NCI-H128 (cell line): ENCODE measurements at regions not wholly inside any gene's neighbourhood (a gene's known extent, or its start where the extent isn't known, plus 50 kb on each side); places are given as distances from the start of the nearest gene placed in this dataset.

Source experiments
- DNase-seq: peaks from one replicate; lab custom pipeline; 2025; ENCODE audit not compliant: unreplicated experiment; lab: John Stamatoyannopoulos, UW

- DNase-seq = no peak
Measured at GRCh38 chr5:56465769-56466135, 232.6 kb upstream of the ANKRD55 start.

DNA sequence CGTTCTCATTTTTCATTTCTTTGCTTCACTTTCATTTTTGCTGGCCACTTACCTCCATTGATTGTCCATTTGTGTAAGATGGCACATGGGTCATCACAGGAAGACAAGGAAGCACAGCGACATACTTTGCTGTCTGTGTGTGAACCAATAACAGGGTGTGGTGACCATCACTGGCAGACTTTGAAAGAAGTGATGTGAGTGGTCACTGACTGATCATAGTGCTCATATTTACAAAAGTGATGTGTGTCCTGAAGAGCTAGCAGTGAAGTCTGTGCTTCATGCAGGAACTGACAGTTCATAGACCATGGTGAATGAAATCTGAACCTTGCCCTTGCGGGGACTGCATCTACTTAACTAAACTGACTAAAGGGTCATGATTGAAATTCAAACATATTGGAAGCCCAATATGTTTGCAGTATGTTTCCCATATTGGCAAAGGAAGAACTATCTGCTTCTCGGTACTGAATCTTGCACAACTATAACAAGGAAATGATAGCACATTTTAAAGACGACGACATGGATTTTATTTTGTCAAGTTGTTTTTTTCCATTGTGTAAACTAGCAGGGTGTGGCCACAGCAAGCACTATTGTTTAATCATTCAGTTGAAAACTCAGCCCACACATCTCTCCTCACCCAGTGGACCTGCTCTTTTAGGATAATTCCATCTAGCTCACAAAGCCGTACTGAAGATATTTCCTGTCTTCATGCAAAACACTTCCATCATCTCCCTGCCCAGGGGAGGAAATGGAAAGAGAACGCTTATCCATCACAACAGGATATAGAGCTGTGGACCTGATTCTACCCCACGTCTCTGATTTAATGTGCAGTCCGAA, 232.0 kb upstream of the ANKRD55 start:
- no peak for DNase-seq

DNA sequence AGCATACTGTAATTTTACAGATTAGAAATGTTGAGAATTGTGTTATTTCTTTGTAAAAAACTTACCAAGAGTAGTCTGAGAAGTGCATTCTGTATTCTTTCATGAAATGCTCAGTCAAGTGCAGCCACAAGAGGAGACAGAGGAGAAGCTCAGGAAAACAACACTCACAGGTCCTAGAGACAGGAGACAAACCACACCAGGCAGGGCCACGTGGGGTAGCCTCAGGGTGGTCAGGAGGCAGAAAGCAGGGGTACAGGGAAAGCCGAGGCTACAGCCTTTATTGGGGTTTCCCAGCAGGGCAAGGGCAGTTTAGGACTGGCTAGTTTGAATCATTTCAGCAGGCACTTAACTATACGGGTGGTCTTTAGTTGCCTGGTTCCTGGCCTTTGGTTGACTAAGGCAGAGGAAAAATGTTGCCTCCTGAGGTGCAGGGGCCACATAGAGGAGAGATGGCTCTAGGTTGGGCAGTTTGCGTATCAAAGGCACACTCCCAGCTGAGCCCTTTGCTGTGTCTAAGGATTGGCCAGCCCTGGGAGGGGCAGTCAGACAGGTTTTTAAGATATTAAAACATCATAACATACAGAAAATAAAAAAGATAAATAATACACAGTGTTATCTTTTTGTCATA, 230.9 kb upstream of the ANKRD55 start:
- no peak for DNase-seq

GRCh38 chr5:56461584-56461983, 228.5 kb upstream of the ANKRD55 start:
- no peak for DNase-seq

GRCh38 chr5:56460681-56461191, 227.6 kb upstream of the ANKRD55 start:
- no peak for DNase-seq

GRCh38 chr5:56460195-56460546, 227.0 kb upstream of the ANKRD55 start:
- no peak for DNase-seq

DNA sequence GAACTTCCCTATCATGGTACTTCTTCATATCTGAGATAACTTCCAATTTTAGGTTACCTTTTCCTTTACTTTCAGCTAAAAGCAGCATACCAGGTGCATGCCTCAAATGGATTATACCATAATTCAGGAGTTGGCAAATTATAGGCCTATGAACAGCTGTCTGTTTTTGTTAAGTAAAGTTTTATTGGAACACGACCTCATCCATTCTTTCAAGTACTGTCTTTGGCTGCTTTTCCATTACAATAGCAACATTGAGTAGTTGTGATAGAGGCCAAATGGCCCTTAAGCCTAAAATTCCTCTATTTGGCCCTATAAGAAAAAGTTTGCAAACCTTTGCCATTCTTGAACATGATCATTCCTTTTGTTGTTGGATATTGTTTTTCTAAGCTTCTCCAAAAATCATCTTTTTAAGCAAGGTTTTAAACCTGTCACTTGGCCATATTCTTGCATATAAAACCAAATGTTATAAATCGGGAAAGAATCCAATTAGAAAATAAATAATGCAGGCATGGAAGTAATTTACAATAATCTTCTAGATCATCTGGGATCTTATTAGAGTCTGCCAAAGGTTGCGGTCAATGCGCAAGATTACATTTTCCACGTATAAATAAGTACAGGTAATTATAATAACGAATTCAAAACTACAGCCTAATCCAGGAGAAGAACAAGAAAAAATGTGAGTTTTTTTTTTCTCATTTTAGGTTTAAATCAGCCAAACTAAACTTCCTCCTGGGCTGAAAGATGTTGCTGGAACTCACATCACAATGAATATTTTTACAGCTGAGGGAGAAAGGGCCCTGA, 226.5 kb upstream of the ANKRD55 start:
- no peak for DNase-seq

- DNase-seq = no peak
Measured at GRCh38 chr5:56457887-56458812, 225.0 kb upstream of the ANKRD55 start.

DNA sequence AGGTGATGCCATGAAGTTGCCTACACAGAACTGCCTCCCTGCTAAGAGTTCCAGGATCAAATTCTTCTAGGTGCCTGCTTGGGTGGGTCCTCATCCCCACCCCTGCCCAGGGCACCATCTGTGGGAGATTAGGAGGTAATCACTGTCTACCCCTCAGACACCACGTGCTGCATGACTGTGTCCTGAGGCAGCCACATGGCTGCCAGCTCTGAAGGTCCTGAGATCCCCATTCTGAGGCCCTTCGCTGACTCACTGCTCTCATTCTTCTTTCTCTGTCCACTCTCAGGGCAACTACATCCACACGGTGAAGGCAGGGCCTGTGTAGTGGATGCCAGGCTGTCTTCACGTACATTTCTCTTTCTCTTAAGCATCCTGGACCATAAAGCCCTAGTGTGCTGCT, 222.9 kb upstream of the ANKRD55 start:
- no peak for DNase-seq

GRCh38 chr5:56455417-56455816, 222.3 kb upstream of the ANKRD55 start:
- DNase-seq = no peak

DNA sequence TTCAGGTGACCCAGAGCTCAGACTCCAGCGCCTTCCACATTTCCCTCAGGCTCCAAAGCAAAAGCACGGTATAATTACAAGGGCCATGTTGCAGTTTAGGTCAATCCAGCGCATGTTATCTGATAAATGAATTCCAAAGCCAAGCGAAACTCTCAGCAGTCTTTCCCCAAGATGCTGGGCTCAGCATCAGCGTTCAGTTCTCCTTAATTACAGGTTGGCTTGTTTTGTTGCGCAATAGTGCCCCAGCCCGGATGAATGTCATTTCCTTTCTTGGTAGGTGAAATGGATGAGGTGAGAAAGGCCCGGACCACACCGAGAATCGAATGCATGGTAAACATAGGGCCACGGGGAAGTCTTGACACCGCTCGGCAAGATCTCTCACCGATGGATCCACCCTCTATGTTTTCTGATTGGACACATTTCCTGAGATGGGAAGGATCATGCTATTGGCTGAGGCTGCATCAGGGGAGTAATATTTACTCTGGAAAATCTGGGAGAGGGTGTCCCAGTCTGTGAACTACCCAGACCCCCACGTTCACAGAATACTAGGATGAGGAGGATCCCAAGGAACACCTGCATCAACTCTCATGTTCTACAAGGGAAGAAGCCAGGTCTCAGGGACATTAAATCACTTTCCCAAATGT, 221.2 kb upstream of the ANKRD55 start:
- DNase-seq = no peak

DNA sequence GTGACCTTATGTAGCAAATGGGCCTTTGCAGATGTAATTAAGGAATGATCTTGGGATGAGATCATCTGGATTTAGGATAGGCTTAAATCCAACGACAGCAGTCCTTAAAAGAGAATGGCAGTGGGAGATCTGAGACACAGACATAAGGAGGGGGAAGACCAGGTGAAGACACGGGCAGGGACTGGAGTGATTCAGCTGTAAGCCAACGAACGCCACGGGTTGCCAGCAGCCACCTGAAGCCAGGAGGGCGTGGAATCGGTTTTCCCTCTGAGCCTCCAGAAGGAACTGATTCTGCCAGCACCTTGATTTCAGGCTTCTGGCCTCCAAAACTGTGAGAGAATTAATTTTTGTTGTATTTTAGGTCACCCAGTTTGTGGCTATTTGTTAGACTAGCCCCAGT, 218.6 kb upstream of the ANKRD55 start:
- DNase-seq = no peak

GRCh38 chr5:56450766-56451165, 217.6 kb upstream of the ANKRD55 start:
- DNase-seq = no peak

DNA sequence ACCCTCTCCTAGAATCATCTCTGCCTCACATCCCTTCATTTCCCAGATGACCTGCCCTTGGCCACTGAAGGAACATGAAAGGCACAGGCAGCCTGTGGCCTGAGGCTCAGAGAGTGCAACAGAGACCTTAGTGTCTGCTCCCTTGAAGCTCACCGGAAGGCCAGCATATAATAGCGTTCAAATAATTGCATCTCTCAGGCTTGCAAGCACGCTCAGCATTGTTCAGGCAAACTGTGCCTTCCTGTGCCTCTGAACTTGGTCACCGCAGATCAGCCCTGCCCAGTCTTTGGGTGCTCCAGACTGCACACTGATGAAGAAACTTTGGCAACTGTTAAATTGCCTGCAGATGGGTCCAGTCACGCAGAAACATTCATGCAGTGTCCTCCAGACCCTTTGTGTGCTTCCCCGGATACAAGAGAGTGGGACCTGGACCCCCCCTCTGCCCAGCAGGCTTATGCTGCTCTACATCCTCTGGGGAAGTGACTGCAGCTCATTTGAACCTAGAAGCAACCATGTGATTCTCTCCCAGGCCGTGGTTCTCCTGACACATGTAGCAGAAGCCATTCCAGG, 216.0 kb upstream of the ANKRD55 start:
- no peak for DNase-seq

- no peak for DNase-seq
Measured at GRCh38 chr5:56447656-56448055, 214.5 kb upstream of the ANKRD55 start.

GRCh38 chr5:56447232-56447631, 214.1 kb upstream of the ANKRD55 start:
- no peak for DNase-seq

DNA sequence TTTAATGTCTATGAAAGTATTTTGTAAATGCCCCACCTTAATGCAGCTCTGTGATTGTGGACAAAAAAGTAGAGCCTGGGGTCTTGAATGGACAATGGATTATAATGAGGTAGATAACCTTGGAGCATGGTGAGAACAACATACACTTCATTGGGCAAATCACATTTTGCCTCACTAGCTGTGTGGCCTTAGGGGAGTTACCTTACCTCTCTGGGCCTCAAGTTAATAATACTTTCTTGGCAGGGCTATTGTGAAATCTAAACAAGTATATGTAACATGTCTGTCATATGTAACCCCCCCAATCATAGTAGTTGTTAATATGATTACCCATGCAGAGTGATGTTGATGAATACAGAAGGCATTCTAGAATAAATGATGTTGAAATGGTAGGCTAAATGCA, 213.6 kb upstream of the ANKRD55 start:
- DNase-seq = no peak

DNA sequence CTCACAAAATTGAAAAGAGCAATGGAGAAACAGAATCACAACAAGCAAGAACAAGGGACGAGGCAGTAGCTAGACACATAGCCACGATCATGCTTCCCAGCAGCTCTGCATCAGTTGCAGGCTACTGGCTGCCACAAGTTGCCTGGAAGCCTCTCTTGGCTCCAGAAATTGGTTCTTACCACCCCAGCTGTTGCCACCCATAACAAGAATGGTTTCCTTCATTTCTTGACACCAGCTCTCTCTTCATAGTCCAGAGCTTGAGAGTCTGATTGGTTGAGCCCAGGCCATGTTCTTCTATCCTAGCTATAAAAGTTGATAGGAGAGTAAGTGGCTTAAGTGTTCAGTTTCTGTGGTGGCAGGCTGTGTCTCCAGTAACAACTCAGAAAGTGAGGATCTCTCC, 210.7 kb upstream of the ANKRD55 start:
- DNase-seq = no peak

DNA sequence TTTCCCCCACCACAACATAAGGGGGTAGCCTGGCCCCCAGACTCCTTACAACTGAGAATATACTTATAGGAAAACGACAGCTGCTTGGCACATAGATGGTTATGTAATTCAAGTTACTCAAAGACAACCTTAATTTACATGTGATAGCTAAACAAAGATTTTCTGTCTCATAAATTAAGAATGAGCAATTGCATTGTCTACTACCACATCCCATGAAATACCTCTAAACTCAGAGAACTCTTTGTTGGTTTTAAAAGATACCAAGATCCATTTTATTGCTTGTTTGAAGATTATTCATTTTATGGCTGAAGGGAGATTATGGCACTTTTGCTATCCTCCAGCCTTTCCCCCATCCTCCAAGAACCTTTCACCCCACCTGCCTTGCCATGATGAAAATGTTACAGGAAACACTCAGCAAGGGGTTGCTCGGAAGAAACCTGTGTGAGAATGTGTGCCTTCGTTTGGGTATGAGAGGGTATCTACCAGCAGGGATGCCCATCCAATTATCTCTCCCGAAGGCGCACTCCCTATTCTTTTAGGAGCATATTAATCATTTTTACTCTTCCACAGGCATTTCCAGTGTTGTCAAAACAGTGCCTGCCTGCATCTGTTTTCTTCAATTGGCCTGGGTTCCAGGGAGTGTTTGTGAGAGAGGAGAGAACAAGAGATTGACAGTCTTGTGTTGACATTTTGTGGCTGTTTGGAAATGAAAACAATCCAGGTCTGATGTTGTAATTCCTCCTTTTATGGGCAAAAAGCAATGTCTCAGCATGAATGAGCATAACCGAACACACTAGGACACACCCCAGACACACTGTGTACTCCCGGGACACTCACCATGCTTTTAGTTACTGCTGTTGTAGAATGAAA, 208.0 kb upstream of the ANKRD55 start:
- no peak for DNase-seq
